Lung microvascular endothelial cell (primary cell): ENCODE measurements at regions not wholly inside any gene's neighbourhood (a gene's known extent, or its start where the extent isn't known, plus 50 kb on each side); places are given as distances from the start of the nearest gene placed in this dataset.
"Not testable (repeated sequence)": the region's sequence is repeated elsewhere in the genome, so short reads cannot be mapped to it uniquely, and the experiment has no call there.

Experiments used
- DNase-seq, 2 donors: peaks; one replicate each; pipeline versions ENCODE4 v3.0.0 to v3.0.0-alpha.2; 2010; ENCODE audit warnings: low read depth in 2 of 2

- no peak for DNase-seq
Observed at GRCh38 chr1:74818241-74818640, 85.3 kb downstream of the TYW3 start.

GRCh38 chr1:74818661-74819456 lies 85.9 kb downstream of the TYW3 start:
- DNase-seq: peak in 1 of 2 donors; percentile 21

GRCh38 chr1:74822851-74823401 lies 90.0 kb downstream of the TYW3 start:
- peak in 1 of 2 donors; percentile 8 for DNase-seq

- no peak for DNase-seq
Observed at GRCh38 chr1:74824497-74825107, 91.7 kb downstream of the TYW3 start.

- DNase-seq: no peak
Observed at GRCh38 chr1:74830766-74831165, 97.8 kb downstream of the TYW3 start.

GRCh38 chr1:74834261-74834660 lies 101.3 kb downstream of the TYW3 start:
- DNase-seq: no peak

GRCh38 chr1:74835051-74835450 lies 102.1 kb downstream of the TYW3 start:
- DNase-seq: no peak

DNA sequence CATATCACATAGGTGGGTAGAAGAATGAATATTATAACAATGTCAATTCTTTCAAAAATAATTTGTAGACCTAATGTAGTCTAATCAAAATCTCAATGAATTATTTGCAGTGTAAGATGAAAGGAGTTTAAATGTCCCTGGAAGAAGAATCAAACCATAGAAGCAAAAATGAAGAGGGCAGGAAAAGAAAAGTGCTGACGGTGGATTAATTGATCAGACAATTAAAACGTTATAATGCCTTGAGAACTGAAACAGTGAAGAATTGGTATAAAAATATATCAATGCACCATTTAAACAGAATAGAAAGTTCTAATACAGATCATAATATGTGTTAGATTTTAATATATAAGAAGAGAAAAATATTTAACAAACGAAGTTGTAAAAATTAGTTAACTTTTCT lies 109.8 kb downstream of the TYW3 start:
- no peak for DNase-seq

- no peak for DNase-seq
Observed at GRCh38 chr1:74847715-74848114, 114.8 kb downstream of the TYW3 start.

- DNase-seq: no peak
Observed at GRCh38 chr1:74853756-74854155, 120.8 kb downstream of the TYW3 start.

DNA sequence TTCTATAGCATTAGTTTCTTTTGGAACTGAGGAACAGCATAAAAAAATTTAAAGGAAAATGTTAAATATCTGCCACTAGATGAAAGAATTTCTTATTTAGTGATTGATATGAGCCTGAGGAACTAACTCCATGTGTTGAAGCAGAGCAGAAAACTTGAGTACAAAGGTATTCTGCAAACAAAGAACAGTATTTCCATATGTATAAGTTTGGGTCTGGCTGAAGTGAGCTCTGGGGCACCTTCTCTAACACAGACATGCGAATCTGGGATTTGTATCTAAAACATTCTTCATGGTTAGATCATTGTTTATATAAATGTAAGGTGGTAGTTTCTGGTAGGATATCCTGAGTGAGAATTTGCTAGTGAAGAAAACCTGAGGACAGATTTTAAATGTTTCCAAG lies 123.2 kb downstream of the TYW3 start:
- DNase-seq: no peak

DNA sequence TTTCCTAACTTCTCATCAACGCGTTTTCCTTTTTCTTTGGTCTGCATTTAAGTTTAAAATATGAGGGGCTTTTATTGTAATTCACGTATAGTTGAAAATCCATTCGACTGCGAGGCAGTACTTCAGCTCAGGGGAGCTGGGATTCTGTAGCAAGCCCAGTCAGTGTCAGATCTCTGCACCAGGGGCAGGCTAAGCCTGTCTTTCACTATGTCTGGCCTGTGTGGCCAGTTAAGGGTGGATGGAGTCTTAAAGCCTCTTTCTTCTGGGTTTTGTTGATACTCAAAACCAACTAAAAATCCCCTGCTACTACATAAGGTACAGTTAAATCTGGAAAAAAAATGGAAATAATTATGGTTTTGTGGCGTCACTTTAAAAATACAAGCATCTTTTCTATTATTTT lies 124.7 kb downstream of the TYW3 start:
- no peak for DNase-seq

DNA sequence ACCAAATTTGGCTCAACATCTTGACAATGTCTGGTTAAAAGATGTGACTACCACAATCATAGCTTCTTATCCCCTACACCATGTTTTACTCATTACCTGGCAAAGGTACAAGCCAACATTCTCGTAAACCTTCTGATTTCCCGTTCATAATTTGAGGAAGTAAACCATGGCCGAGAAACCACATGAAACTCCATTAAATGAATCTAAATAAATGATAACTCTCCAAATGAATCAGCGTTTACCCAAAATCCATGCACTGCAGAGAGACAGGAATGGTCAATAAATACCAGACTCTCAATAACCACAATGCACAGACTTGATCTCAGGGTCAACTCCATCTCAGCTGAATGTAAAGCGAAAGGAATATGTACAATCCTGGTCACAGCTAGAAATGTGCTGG lies 125.2 kb downstream of the TYW3 start:
- DNase-seq: no peak

GRCh38 chr1:74861867-74862266 lies 128.9 kb downstream of the TYW3 start:
- no peak for DNase-seq

DNA sequence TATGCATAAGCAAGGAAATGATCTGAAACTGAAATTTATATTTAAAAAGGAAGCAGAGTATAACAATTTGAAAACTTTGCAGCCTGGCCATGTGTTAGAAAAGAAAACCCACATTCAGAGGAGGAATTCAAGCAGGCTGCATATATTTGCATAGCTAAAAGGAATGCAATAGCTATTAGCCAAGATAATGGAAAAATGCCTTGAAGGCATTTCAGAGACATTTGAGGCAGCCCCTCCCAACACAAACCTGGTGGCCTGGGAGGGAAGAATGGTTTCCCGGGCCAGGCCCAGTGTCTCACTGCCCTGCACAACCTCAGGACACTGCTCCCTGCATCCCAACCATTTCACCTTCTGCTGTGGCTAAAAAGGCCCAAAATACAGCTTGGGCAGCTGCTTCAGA lies 136.8 kb downstream of the TYW3 start:
- DNase-seq: no peak

DNA sequence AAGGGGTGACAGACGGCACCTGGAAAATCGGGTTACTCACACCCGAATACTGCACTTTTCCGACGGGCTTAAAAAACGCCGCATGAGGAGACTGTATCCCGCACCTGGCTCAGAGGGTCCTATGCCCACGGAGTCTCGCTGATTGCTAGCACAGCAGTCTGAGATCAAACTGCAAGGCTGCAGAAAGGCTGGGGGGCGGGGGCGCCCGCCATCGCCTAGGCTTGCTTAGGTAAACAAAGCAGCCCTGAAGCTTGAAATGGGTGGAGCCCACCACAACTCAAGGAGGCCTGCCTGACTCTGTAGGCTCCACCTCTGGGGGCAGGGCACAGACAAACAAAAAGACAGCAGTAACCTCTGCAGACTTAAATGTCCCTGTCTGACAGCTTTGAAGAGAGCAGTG lies 144.4 kb downstream of the TYW3 start:
- DNase-seq: not testable (repeated sequence)

DNA sequence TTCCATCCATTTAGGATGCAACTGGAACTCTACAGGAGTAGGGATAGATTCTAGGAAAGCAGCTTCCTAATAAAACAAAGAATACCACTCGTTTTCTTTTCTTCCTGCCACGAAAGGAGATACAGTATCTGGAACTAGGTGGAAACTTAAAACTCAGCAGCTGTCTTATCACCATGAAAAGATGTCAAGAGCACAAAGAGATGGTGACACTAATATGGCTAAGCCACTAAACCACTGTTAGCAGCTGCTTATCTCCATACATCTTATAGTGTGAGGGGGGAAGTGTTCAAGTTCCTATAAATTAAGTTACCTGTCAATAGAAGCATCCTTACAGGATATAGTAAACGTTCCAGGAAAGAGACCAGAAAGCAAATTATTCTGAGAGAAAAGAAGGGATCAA lies 162.5 kb downstream of the TYW3 start:
- no peak for DNase-seq

DNA sequence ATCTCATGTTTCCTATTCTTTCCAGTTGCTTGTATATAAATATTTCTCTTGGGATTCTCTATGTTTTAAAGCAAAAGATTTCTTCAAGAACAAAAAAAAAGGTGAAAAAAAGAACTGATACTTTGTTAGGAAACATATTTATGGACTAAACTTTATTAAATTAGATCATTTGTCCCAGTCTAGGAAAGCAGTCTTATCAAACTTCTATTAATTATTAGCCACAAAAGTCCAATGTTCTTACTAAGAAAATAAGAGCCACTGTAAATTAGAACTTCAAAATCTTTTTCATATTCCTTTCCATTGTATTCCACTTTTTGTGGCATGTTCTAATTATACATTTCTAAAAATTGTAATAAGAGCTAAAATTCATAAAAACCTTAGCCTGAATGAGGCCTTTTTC lies 175.2 kb downstream of the TYW3 start:
- DNase-seq: no peak

DNA sequence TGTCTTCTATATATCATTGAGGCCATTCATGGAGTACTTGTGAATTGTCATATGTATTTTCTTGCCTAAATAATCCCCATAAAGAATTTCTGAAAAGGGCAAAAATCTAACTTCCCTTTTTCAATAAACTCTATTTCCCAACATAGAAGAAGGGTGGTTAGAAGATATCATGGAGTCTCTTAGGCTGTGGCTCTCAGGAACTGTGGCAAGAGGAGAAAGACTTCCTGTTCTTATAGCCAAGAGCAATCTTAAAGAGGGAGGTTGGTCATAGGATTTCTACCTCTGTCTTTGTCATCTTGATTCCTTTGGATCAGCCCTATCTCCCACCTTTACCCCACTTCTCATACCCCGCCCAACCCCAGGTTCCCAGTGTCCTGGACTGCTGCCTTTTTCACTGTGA lies 175.8 kb downstream of the TYW3 start:
- DNase-seq: no peak

- no peak for DNase-seq
Observed at GRCh38 chr1:74913978-74914377, 181.0 kb downstream of the TYW3 start.

GRCh38 chr1:74933500-74933899 lies 200.5 kb downstream of the TYW3 start:
- DNase-seq: no peak

DNA sequence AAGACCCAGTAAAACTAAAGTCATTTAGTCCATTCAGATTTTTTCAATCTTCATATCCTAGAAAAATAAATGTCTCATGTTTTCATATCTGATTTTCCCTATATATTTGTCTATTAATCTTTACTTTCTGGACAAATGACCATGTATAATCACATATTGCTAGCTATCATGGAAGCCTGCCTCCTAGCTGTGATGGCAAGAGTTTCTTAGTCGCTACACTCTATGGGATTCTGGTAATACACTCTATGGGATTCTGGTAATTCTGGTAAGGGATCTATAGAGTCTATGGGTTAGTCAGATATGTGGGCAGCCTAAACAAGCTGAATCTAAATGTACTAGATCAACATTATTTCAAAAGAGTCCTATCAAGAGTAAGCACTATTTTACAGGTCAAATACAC lies 198.7 kb upstream of the LHX8 start:
- no peak for DNase-seq

DNA sequence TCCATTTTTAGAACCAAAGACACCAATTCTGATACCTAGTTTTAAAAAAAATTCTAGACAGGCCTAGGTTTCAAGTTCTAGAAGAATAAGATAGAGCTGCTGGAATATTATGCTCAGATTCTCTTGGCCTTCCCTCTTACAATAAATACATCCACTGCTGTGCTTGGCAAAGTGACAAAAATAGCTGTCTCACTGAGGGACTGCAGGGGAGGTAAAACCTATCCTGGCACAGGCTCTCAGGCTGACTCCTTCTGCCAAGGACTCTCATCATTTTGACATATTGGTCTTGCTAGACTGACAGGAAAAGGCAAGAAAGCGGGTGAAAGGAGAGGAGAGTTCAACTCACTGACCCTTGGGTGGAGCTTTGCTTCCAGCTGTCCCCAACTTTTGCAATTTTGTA lies 197.0 kb upstream of the LHX8 start:
- no peak for DNase-seq
